HEK293T (cell line): ENCODE measurements at regions not wholly inside any gene's neighbourhood (a gene's known extent, or its start where the extent isn't known, plus 50 kb on each side); places are given as distances from the start of the nearest gene placed in this dataset.

Experiments used
- CTCF ChIA-PET: fragments of 350-600 bp; formaldehyde crosslinking; extraction: SDS; loops from one replicate; lab custom pipeline; 2021; ENCODE audit warnings: antibody characterized with exemption, inconsistent platforms; lab: Yijun Ruan, JAX
- POLR2A ChIA-PET: fragments of 350-600 bp; formaldehyde crosslinking; extraction: SDS; loops from one replicate; lab custom pipeline; 2020; ENCODE audit warnings: antibody characterized with exemption, inconsistent platforms; lab: Yijun Ruan, JAX
- DNase-seq: peaks from one replicate; pipeline ENCODE4 v3.0.0; 2012; ENCODE audit warnings: mixed read lengths; ENCODE audit errors: extremely low spot score
- ARNT ChIP-seq: fragments of 450-650 bp; IDR thresholded peaks from 2 replicates; pipeline ENCODE4 v1.6.1; 2017; ENCODE audit warnings: mild to moderate bottlenecking
- BHLHE40 ChIP-seq: fragments of 450-650 bp; IDR thresholded peaks from 2 replicates; pipeline ENCODE4 v1.6.1; 2016; ENCODE audit warnings: mild to moderate bottlenecking, moderate library complexity, borderline replicate concordance
- CTBP1 ChIP-seq: fragments of 450-650 bp; IDR thresholded peaks from 2 replicates; pipeline ENCODE4 v1.6.1; 2016; ENCODE audit warnings: borderline replicate concordance
- ELF4 ChIP-seq: fragments of 450-650 bp; IDR thresholded peaks from 2 replicates; pipeline ENCODE4 v1.6.1; 2017; ENCODE audit warnings: antibody characterized with exemption
- FOXA1 ChIP-seq: fragments of 450-650 bp; IDR thresholded peaks from 2 replicates; pipeline ENCODE4 v1.6.1; 2016; ENCODE audit warnings: mild to moderate bottlenecking
- FOXK2 ChIP-seq: fragments of 450-650 bp; IDR thresholded peaks from 2 replicates; pipeline ENCODE4 v1.6.1; 2016; ENCODE audit warnings: mild to moderate bottlenecking
- FOXM1 ChIP-seq: fragments of 450-650 bp; IDR thresholded peaks from 2 replicates; pipeline ENCODE4 v1.6.1; 2017; ENCODE audit warnings: mild to moderate bottlenecking, borderline replicate concordance
- HDGF ChIP-seq: fragments of 450-650 bp; IDR thresholded peaks from 2 replicates; pipeline ENCODE4 v1.6.1; 2017; ENCODE audit warnings: antibody characterized with exemption, borderline replicate concordance
- L3MBTL2 ChIP-seq: fragments of 450-650 bp; conservative IDR thresholded peaks from 2 replicates; pipeline ENCODE4 v1.6.1; 2016; ENCODE audit warnings: mild to moderate bottlenecking
- LEF1 ChIP-seq: fragments of 450-650 bp; IDR thresholded peaks from 2 replicates; pipeline ENCODE4 v1.6.1; 2017; ENCODE audit warnings: mild to moderate bottlenecking, borderline replicate concordance
- NFRKB ChIP-seq: fragments of 450-650 bp; IDR thresholded peaks from 2 replicates; pipeline ENCODE4 v1.6.1; 2016; ENCODE audit warnings: mild to moderate bottlenecking, moderate library complexity
- SP1 ChIP-seq: fragments of 450-650 bp; IDR thresholded peaks from 2 replicates; pipeline ENCODE4 v1.6.1; 2017
- SUZ12 ChIP-seq: fragments of 450-650 bp; IDR thresholded peaks from 2 replicates; pipeline ENCODE4 v1.6.1; 2016; ENCODE audit warnings: mild to moderate bottlenecking
- TARDBP ChIP-seq: fragments of 450-650 bp; IDR thresholded peaks from 2 replicates; pipeline ENCODE4 v1.6.1; 2016
- ZNF384 ChIP-seq: fragments of 450-650 bp; IDR thresholded peaks from 2 replicates; pipeline ENCODE4 v1.6.1; 2016
- TF ChIP-seq, protein P1 (sequence below): fragments of 450-650 bp; IDR thresholded peaks from 2 replicates; pipeline ENCODE4 v1.6.1; 2016

DNA sequence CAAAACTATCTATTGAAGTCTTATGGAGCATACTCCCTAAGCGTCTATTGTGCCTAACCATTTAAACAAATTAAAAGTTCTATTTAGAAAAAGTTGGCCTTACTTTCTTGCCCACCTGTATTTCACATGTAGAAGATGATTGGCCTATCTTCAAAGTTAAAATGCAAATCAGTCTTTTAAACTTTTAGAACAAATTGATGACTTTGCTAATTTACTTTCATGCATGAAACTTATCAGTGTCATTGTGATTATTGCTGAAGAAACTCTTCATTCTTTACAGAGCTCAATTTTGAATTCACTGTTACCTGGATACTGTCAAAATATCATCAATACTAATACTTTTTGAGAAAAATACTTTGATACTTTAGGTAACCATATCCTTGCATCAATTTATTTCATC is 216.1 kb downstream of the COX7C start:
- ChIA-PET POLR2A (no interaction called here), CTCF (no interaction called here)
- no peak for TF ChIP-seq ZNF384
- TF ChIP-seq L3MBTL2: no peak
- TF ChIP-seq FOXA1: no peak
- no peak for TF ChIP-seq ARNT
- no peak for TF ChIP-seq FOXM1
- no peak for TF ChIP-seq ELF4
- DNase-seq: no peak

DNA sequence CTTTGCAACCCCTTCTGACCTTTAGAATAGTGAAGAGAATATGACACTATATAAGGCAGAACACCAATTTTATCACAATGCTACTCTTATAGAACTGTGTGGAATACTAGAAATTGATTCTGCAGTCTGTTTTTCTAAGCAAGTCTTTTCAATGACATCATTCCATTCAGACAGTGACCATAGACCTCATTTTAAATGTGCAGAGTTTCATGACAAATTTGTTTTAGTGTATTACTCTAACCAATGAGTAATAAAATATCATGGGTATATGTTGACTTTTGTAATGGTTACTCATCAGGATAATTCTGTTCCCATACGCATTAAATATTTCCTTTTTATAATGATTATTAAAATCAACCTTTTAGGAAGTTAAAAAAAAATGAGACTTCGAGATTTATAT is 219.9 kb downstream of the COX7C start:
- DNase-seq: no peak
- ChIA-PET POLR2A (no interaction called here), CTCF (no interaction called here)
- no peak for TF ChIP-seq HDGF
- no peak for TF ChIP-seq FOXM1
- TF ChIP-seq FOXA1: no peak
- TF ChIP-seq FOXK2: no peak

DNA sequence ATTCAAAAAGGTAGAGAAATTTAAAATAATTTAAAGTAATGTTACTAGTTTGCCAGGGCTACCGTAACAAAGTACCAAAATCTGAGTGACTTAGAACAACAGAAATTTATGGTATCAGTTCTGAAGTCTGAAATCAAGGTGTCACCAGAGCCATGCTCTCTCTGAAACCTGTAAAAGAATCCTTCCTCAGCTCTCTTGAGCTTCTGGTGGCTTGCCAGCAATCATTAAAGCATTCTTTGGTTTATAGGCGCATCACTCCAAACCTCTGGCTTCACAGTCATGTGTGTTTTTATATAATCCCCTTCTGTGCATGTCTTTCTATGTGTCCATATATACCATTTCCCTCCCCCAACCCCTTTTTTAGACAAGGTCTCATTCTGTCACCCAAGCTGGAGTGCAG is 220.3 kb downstream of the COX7C start:
- ChIA-PET POLR2A (no interaction called here), CTCF (no interaction called here)
- no peak for DNase-seq
- TF ChIP-seq TARDBP (no peak), FOXA1 (no peak), ELF4 (no peak), SUZ12 (no peak), SP1 (no peak), HDGF (no peak), FOXK2 (no peak), ZNF384 (no peak), CTBP1 (no peak), LEF1 (no peak), ARNT (no peak), BHLHE40 (no peak), L3MBTL2 (no peak), FOXM1 (no peak), NFRKB (no peak)
- TF ChIP-seq, protein P1, sequence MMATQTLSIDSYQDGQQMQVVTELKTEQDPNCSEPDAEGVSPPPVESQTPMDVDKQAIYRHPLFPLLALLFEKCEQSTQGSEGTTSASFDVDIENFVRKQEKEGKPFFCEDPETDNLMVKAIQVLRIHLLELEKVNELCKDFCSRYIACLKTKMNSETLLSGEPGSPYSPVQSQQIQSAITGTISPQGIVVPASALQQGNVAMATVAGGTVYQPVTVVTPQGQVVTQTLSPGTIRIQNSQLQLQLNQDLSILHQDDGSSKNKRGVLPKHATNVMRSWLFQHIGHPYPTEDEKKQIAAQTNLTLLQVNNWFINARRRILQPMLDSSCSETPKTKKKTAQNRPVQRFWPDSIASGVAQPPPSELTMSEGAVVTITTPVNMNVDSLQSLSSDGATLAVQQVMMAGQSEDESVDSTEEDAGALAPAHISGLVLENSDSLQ: no peak

DNA sequence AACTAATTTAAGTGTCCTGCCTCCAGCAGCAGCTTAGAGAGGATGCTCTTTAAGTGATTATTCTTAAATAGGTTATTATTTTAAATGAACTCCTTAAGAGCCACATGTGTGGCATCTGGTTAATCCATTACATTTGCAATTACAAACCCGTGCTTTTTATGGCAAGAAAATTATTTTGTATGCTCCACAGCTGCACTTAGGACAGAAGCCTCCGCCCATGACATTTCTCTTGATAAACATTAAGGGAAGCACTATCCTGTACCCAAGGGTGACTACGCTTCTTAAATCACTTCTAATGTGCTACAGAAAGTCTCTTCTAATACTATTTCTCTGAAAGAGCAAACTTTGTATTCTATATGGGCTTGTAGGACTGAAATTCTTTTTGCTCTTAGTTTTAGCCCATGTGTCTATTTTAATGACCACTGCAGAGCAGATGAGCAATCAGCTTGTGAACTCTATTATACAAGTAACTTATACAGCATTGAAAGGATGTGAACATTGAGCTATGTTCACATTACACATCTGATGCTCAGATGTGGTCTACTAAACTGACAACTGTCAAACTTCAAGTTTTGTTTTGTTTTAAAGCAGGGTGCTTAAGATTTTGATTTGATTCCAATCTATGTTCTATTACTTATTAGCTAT is 223.4 kb downstream of the COX7C start:
- DNase-seq: no peak
- ChIA-PET POLR2A (no interaction called here), CTCF (interaction anchor here (1.3 kb wide), 1 partner anchor 127 kb away, joined by 3 read pairs; no protein-coding TSS in a partner anchor)
- TF ChIP-seq ELF4: no peak
- TF ChIP-seq, protein P1: no peak
- no peak for TF ChIP-seq FOXA1
- no peak for TF ChIP-seq CTBP1
- no peak for TF ChIP-seq ZNF384
- no peak for TF ChIP-seq TARDBP
- TF ChIP-seq HDGF: no peak
- no peak for TF ChIP-seq FOXK2
- TF ChIP-seq ARNT: no peak
- TF ChIP-seq NFRKB: no peak
- TF ChIP-seq SP1: no peak
- TF ChIP-seq BHLHE40: no peak
- TF ChIP-seq SUZ12: no peak
- TF ChIP-seq FOXM1: no peak

DNA sequence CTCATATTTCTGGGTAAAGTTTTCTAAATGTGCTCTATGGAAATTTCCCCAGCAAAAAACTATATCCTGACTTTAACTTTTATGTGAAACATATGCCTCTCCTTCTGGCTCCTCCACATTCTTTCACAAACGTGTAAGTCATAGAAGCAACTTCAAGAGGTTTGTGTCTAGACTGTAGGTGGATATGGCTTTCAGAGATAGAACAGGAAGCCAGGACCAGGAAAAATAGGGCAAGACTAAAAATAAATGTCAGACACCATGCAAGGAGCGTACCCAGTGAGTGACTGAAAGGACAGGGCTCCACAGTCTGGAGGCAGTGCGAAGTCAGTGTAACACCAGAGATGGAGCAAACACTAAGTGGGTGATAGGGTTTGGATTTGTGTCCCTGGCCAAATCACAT is 240.7 kb downstream of the COX7C start:
- no peak for DNase-seq
- POLR2A ChIA-PET: no interaction called here
- TF ChIP-seq HDGF: no peak
- TF ChIP-seq BHLHE40: no peak
- no peak for TF ChIP-seq ZNF384
- TF ChIP-seq, protein P1: no peak
- no peak for TF ChIP-seq FOXM1
- no peak for TF ChIP-seq CTBP1
- no peak for TF ChIP-seq NFRKB
- TF ChIP-seq SP1: no peak
- CTCF ChIA-PET: no interaction called here

DNA sequence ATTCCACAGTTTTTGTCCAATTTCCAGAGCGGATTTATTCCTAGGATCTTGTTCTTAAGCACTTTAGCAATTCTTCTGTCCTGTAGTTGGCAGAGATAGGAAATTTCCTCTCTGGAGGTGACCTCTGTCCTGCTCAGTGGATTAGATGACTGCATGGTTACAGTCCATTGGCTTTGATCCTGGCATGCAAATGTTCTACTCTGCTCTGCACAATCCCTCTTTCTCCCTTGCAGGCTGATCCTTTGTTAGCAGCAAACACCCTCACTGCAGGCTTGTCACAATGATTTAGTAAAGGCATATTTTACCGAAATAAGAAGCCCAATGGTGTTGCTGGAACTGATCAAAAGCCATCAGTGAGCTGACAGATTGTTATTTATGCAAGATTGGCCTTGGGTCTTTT is 243.8 kb downstream of the COX7C start:
- CTCF ChIA-PET: no interaction called here
- DNase-seq: no peak
- TF ChIP-seq, protein P1: no peak
- TF ChIP-seq NFRKB (no peak), L3MBTL2 (no peak), ARNT (no peak), BHLHE40 (no peak), FOXA1 (no peak), ELF4 (no peak), FOXM1 (no peak)
- POLR2A ChIA-PET: no interaction called here
